ENCODE measurements at regions not wholly inside any gene's neighbourhood (a gene's known extent, or its start where the extent isn't known, plus 50 kb on each side); places are given as distances from the start of the nearest gene placed in this dataset.

- TF ChIP-seq CTCF (IDR thresholded peaks at IDR 0.05) (no peak), POLR2A (IDR thresholded peaks at IDR 0.05) (no peak)
These were observed 67.3 kb upstream of the DDR1 start for GRCh38 chr6:30816791-30817739.
